ENCODE measurements at regions not wholly inside any gene's neighbourhood (a gene's known extent, or its start where the extent isn't known, plus 50 kb on each side); places are given as distances from the start of the nearest gene placed in this dataset.

GRCh38 chr9:129337336-129338140 lies 159.5 kb upstream of the IER5L start:
- no peak for DNase-seq

- peak; percentile 27 to 29 for DNase-seq
These were observed 158.7 kb upstream of the IER5L start for GRCh38 chr9:129336601-129337331.

- DNase-seq = no peak
These were observed 158.1 kb upstream of the IER5L start for GRCh38 chr9:129336130-129336528.

GRCh38 chr9:129335464-129336129 lies 157.5 kb upstream of the IER5L start:
- no peak for DNase-seq

- DNase-seq = peak in 1 of 2 experiments; percentile 17
These were observed 156.3 kb upstream of the IER5L start for GRCh38 chr9:129334105-129334935.

DNA sequence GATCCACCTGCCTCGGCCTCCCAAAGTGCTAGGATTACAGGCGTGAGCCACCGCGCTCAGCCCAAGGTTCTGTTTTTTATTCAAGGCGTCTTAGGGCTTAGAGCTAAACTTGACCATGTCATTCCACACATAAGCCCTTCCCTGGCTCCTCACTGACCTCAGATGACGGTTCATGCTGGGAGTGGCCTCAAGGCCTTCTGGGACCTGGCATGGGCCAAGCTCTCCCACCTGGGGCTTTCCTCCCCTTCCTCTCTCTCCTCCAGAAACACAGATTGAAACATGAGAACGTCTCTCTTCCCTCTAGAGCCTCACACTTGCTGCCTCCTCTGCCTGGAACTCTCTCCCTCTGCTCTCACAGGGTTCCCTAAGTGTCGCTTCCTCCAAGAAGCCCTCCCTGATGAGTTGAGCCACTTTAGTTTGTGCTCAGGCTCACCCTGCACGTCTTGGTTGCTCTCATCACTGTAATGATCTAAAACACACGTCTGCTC lies 155.6 kb upstream of the IER5L start:
- no peak for DNase-seq

DNA sequence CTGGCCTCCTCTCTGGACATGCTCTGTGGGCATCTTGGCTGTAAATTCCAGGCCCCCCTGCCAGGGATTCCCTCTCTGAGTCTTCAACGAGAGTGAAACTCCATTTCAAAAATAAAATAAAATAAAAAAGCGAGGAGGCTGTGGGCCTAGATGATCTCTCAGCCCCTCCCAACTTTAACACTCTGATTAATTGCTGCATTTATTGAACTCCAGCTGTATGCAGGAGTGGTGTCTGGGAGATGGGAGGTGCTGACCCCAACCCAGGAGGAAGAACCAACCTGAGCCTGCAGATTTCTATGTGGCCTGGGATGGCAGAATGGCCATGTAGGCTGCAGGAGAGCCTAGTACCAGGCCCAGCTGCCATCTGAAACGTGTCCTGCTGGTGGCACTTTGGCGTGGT lies 154.5 kb upstream of the IER5L start:
- DNase-seq = no peak

GRCh38 chr9:129331772-129332500 lies 153.9 kb upstream of the IER5L start:
- DNase-seq = no peak

DNA sequence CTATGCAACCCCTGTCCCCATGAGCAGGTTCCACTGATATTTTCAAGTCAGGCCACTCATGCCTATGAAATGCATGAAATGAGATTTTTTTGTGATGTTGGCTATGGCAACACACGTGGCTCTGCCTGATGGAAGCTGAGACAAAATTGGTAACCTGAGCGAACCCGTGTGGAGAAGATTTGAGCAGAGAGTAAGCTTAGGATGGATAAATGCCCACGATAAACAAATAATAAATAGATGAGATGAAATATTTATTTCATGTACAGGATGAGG lies 153.4 kb upstream of the IER5L start:
- no peak for DNase-seq

DNA sequence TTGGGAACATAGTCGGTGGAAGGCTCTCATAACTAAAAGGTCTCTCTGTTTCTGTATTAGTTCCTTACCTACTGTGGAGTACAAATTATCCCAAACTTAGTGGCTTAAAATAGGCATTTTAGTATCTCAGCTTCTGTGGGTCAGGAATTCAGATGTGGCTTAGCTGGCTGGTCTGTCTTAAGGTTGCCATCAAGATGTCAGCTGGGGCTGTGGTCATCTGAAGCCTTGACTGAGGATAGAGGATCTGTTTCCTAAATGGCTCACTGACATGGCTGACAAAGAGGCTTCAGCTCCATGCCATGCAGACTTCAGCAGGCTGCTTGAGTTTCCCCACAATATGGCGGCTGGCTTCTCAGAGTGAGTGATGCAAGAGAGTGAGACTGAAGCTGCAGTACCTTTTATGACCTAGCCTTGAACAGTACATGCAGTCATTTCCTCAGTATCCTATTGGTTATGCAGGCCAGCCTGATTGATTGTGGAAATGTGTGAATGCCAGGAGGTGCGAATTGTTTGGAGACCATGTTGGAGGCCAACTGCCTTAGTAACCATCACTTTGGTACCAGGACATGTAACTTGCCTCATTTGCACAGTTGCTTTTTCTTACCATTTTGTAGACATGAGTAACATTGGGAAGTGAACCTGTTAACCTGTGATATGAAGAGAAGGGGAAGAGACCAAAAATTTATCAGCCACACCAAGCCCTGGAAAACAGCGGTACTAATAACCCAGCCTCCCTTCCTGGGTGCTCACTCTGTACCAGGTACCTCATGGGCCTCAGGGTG lies 152.8 kb upstream of the IER5L start:
- no peak for DNase-seq

DNA sequence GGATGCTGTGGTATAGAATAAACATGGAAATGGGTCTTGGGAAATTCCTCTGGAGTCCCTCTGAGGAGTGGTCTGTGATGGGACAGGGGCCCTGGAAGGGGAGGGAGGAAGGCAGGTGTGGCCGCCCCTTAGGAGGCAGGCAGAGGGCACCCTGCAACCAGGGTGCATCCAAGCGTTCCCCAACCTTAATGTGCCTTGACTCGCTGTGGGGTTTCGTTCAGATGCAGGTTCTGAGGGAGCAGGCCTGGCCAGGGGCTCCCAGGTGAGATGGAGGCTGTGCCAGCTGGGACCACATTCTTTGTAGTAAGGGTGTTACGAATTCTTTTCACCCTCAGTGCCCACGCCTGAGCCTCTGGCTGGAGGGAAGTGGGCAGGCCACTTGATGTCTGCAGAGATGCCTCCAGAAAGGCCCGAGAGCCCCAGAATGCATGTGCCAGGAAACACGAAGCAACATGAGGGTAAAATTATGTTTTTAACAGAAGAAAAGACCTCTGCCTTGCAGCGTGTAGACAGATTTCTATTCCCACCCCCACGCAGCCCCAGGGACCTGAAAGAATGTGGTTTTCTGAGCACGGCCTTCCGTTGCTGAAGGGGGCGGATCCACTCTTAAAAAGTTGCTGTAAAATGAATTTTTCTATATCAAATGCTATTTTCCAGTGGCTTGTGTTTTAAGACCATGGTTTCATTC lies 150.4 kb upstream of the IER5L start:
- DNase-seq = peak in 1 of 2 experiments; percentile 38

DNA sequence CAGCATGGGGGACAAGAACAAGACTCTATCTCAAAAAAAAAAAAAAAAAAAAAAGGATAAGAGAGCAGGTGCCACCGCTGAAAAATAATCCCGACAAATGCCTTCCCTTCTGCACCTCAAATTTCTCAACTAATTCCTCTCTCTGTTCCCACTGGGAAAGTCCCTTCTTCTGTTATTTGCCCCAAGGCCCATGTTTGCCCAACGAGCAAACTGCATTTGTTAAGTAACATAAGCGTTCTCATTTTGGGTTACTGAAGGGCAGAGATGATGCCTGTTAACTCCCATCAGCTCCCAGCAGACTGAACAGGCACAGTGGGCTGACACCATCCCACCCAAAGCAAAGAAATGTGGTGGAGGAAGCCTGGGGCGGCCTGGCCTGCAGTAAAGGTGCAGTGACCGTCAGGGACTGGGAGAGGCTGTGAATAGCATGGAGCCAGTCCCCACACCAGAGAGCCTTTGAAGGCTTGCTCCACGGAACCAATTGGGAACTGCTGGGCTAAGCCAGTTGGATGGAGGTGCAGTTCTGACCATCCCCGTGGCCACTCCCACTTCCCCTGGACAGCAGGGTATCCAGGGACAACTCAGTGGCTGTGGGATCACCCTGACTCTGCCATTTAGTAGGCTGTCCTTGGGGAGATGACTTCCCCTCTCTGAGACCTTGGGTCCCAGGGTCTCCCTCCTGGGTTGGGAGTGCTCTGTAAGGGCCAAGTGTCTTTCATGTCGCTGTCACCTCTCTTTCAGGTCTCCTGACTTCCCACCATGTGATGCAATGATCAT lies 149.7 kb upstream of the IER5L start:
- no peak for DNase-seq

GRCh38 chr9:129326061-129327005 lies 148.3 kb upstream of the IER5L start:
- no peak for DNase-seq

DNA sequence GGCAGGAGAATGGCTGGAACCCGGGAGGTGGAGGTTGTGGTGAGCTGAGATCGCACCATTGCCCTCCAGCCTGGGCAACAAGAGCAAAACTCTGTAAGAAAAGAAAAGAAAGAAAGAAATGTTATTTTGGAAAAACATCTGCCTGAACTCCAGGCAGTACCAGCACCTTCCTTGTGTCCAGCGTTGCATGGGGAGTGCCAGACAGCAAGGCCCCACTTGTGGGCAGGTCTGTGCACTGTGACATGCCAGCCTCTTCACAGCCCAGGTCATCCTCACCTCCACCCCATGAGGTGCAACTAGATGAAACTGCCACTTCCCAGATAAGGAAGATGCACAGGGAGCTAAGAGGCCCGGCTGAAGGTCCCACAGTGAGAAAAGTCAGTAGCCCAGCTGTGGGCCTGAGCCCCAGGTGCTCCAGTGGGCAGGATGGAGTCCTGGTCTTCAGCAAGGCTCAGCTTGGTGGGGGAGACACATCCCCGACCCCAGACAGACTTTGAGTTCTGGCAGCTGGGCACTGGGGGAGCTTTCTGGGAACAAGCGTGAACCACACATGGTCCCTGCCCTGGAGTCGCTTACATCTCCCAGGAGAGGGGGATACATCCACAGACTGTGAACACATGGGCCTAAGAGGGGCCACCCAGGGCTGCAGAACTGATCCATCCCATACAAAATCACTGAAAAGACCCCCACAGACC lies 146.9 kb upstream of the IER5L start:
- DNase-seq = no peak

GRCh38 chr9:129323999-129324553 lies 146.0 kb upstream of the IER5L start:
- no peak for DNase-seq

- no peak for DNase-seq
These were observed 145.4 kb upstream of the IER5L start for GRCh38 chr9:129323376-129323998.
